ENCODE measurements at regions not wholly inside any gene's neighbourhood (a gene's known extent, or its start where the extent isn't known, plus 50 kb on each side); places are given as distances from the start of the nearest gene placed in this dataset.

- no peaks in the 10 kb centered on the region for H3K9me2 ChIP-seq (ENCODE audit: insufficient read depth, low read length)
- no peak for TF ChIP-seq EZH2phosphoT487 (IDR thresholded peaks at IDR 0.05; ENCODE audit: borderline replicate concordance, low read depth, low read length)
- TF ChIP-seq CTCF (conservative IDR thresholded peaks at IDR 0.05; ENCODE audit: low read length) = no peak
- intact Hi-C loops (cut with micrococcal nuclease; ENCODE audit: unreplicated experiment) = no loop called here
- no peaks in the 10 kb centered on the region for H3K36me3 ChIP-seq (ENCODE audit: insufficient read depth, low read length)
- no peaks in the 10 kb centered on the region for H3K4me1 ChIP-seq (ENCODE audit: insufficient read depth, low read length, poor library complexity, severe bottlenecking)
- H3K4me3 ChIP-seq (ENCODE audit: low read depth, low read length, poor library complexity, severe bottlenecking) = no peak overlapping the region
- no peak overlapping the region for H3K4me2 ChIP-seq (ENCODE audit: low read length)
- no peaks in the 10 kb centered on the region for H4K20me1 ChIP-seq (ENCODE audit: insufficient read depth, low read length)
- ChIA-PET CTCF (ENCODE audit: unreplicated experiment) (no interaction called here), POLR2A (no interaction called here)
- H2AFZ ChIP-seq (ENCODE audit: low read length) = no peak overlapping the region
- DNase-seq (ENCODE audit: low spot score) = no peak
- H3K9me3 ChIP-seq (ENCODE audit: low read length) = no peaks in the 10 kb centered on the region
- BruUV-seq (replicated peaks) = no TSS peak
- no peaks in the 10 kb centered on the region for H3K79me2 ChIP-seq (ENCODE audit: insufficient read depth, low read depth, low read length)
- H3K27ac ChIP-seq (ENCODE audit: low read depth, low read length, poor library complexity, severe bottlenecking) = no peak overlapping the region
Observed at GRCh38 chr4:117326091-117326490, 240.7 kb upstream of the TRAM1L1 start.

- ChIA-PET CTCF (ENCODE audit: unreplicated experiment) (no interaction called here), POLR2A (interaction anchor here (1.2 kb wide), 1 partner anchor 11 kb away, joined by 3 read pairs; no protein-coding TSS in a partner anchor)
- Histone ChIP-seq H3K9me2 (ENCODE audit: insufficient read depth, low read length) (no peaks in the 10 kb centered on the region), H3K4me2 (ENCODE audit: low read length) (no peak overlapping the region), H3K36me3 (ENCODE audit: insufficient read depth, low read length) (no peaks in the 10 kb centered on the region), H3K9me3 (ENCODE audit: low read length) (no peaks in the 10 kb centered on the region), H3K27ac (ENCODE audit: low read depth, low read length, poor library complexity, severe bottlenecking) (no peak overlapping the region), H4K20me1 (ENCODE audit: insufficient read depth, low read length) (no peaks in the 10 kb centered on the region), H3K79me2 (ENCODE audit: insufficient read depth, low read depth, low read length) (no peaks in the 10 kb centered on the region), H2AFZ (ENCODE audit: low read length) (no peak overlapping the region), H3K4me1 (ENCODE audit: insufficient read depth, low read length, poor library complexity, severe bottlenecking) (no peaks in the 10 kb centered on the region), H3K4me3 (ENCODE audit: low read depth, low read length, poor library complexity, severe bottlenecking) (no peak overlapping the region)
- TF ChIP-seq EZH2phosphoT487 (IDR thresholded peaks at IDR 0.05; ENCODE audit: borderline replicate concordance, low read depth, low read length) = no peak
- no peak for TF ChIP-seq CTCF (conservative IDR thresholded peaks at IDR 0.05; ENCODE audit: low read length)
- no peak for DNase-seq (ENCODE audit: low spot score)
- intact Hi-C loops (cut with micrococcal nuclease; ENCODE audit: unreplicated experiment) = no loop called here
- BruUV-seq (replicated peaks) = no TSS peak
Observed at GRCh38 chr4:117327491-117327890, 242.1 kb upstream of the TRAM1L1 start.

- no peak overlapping the region for H2AFZ ChIP-seq (ENCODE audit: low read length)
- no peak overlapping the region for H3K4me2 ChIP-seq (ENCODE audit: low read length)
- H3K27ac ChIP-seq (ENCODE audit: low read depth, low read length, poor library complexity, severe bottlenecking) = no peak overlapping the region
- BruUV-seq (replicated peaks) = no TSS peak
- H3K9me3 ChIP-seq (ENCODE audit: low read length) = no peaks in the 10 kb centered on the region
- H3K9me2 ChIP-seq (ENCODE audit: insufficient read depth, low read length) = no peaks in the 10 kb centered on the region
- H3K4me1 ChIP-seq (ENCODE audit: insufficient read depth, low read length, poor library complexity, severe bottlenecking) = no peaks in the 10 kb centered on the region
- no peaks in the 10 kb centered on the region for H3K36me3 ChIP-seq (ENCODE audit: insufficient read depth, low read length)
- intact Hi-C loops (cut with micrococcal nuclease; ENCODE audit: unreplicated experiment) = no loop called here
- no peak for TF ChIP-seq EZH2phosphoT487 (IDR thresholded peaks at IDR 0.05; ENCODE audit: borderline replicate concordance, low read depth, low read length)
- no peak for TF ChIP-seq CTCF (conservative IDR thresholded peaks at IDR 0.05; ENCODE audit: low read length)
- ChIA-PET POLR2A (interaction anchor here (1.2 kb wide), 1 partner anchor 12 kb away, joined by 3 read pairs; no protein-coding TSS in a partner anchor), CTCF (ENCODE audit: unreplicated experiment) (no interaction called here)
- H3K79me2 ChIP-seq (ENCODE audit: insufficient read depth, low read depth, low read length) = no peaks in the 10 kb centered on the region
- H4K20me1 ChIP-seq (ENCODE audit: insufficient read depth, low read length) = no peaks in the 10 kb centered on the region
- DNase-seq (ENCODE audit: low spot score) = no peak
- H3K4me3 ChIP-seq (ENCODE audit: low read depth, low read length, poor library complexity, severe bottlenecking) = no peak overlapping the region
Observed at GRCh38 chr4:117328333-117328732, 243.0 kb upstream of the TRAM1L1 start.
